Testis (tissue), 2 donors: ENCODE measurements at regions not wholly inside any gene's neighbourhood (a gene's known extent, or its start where the extent isn't known, plus 50 kb on each side); places are given as distances from the start of the nearest gene placed in this dataset.

Experiments used
- POLR2A ChIP-seq: fragments of 450-650 bp; IDR thresholded peaks from one replicate; pipeline ENCODE4 v1.6.1; 2017; ENCODE audit warnings: antibody characterized with exemption, mild to moderate bottlenecking, moderate library complexity
- TF ChIP-seq, protein P1 (sequence below), 3 experiments: fragments of 450-650 bp in 2 of 3; fragments of 200-600 bp in 1 of 3; sonication (generic) in 1 of 3; IDR thresholded peaks; one replicate each; pipeline ENCODE4 v1.5.1; 2016 to 2019; ENCODE audit warnings: antibody characterized with exemption in 3 of 3, mild to moderate bottlenecking in 2 of 3, moderate library complexity in 1 of 3

GRCh38 chr3:159796226-159796625 lies 192.4 kb upstream of the IL12A start:
- TF ChIP-seq, protein P1, sequence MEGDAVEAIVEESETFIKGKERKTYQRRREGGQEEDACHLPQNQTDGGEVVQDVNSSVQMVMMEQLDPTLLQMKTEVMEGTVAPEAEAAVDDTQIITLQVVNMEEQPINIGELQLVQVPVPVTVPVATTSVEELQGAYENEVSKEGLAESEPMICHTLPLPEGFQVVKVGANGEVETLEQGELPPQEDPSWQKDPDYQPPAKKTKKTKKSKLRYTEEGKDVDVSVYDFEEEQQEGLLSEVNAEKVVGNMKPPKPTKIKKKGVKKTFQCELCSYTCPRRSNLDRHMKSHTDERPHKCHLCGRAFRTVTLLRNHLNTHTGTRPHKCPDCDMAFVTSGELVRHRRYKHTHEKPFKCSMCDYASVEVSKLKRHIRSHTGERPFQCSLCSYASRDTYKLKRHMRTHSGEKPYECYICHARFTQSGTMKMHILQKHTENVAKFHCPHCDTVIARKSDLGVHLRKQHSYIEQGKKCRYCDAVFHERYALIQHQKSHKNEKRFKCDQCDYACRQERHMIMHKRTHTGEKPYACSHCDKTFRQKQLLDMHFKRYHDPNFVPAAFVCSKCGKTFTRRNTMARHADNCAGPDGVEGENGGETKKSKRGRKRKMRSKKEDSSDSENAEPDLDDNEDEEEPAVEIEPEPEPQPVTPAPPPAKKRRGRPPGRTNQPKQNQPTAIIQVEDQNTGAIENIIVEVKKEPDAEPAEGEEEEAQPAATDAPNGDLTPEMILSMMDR (IDR thresholded peaks at IDR 0.05), result no peak
- TF ChIP-seq POLR2A, result no peak
